ENCODE measurements at regions not wholly inside any gene's neighbourhood (a gene's known extent, or its start where the extent isn't known, plus 50 kb on each side); places are given as distances from the start of the nearest gene placed in this dataset.
A peak's percentile ranks its signal among the peaks of the same experiment; 100 is the strongest.

DNA sequence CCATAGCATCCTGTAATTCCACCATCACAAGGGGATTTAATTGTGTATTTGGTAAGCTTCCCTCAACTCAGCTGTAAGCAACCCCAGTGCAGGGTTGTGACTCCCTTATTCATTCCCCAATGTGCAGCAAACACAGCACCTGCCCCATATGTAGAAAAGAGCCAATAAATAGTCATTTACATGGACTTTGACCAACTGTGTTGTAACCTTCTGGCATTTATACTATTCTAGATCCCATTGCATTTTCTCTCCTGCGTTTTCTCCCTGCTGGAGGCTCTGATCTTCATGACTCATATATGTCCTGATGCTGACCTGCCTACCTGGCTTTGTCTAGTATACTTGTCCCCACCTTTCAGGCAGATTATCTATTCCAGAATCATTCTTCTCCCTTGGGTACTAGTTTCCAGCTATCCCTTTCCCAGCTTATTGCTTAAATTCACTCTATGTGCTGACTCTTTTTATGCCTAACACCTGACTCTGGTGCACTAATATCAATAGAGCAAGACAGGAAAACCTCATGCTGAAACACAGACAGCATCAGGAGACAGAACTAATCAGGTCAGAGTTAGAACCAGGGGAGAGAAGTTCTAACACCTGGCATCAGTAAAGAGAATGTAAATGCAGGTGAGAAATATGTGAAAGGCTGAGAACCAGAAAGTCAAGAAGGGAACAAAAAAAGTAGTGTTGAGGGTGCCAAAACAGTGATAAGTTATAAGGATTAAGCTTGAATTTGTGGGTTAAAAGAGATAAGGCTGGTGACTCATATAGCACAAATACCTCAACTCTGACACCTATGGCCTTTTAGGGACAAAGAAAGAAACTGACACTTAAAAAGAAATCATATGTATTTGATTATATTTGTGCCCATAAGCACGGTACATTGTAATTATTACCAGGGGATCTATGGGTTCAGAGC lies 402.7 kb downstream of the IPMK start:
- no peak for DNase-seq

DNA sequence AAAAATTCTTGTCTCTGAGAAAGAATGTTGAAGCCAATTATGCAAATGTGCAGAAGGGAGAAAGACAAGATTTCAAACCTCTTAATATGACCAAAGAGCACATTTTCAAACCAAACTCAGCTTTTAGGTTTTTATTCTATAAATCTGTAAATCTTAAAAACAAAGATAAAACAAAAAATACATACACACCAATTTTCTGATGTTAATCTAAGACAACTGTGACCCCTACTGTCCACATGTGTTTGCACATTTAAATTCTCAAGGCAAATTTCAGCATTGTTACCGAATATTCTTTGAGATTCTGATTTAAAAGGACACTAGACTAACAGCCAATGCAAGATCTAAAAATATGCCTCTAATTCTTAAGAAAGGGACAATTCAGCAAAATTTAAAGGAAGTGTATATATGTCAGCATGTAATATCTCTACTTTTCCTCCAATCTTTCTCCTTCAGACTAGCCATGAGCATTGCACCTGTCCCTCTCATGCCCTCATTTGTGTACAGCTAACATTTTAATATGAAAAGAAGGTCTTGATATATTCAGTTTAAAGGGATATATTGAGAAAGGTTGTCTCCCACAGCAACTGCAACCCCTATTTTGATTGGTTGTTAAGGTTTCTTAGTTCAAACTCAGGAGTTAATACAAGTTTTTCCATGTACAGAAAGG lies 417.9 kb downstream of the IPMK start:
- no peak for DNase-seq

DNA sequence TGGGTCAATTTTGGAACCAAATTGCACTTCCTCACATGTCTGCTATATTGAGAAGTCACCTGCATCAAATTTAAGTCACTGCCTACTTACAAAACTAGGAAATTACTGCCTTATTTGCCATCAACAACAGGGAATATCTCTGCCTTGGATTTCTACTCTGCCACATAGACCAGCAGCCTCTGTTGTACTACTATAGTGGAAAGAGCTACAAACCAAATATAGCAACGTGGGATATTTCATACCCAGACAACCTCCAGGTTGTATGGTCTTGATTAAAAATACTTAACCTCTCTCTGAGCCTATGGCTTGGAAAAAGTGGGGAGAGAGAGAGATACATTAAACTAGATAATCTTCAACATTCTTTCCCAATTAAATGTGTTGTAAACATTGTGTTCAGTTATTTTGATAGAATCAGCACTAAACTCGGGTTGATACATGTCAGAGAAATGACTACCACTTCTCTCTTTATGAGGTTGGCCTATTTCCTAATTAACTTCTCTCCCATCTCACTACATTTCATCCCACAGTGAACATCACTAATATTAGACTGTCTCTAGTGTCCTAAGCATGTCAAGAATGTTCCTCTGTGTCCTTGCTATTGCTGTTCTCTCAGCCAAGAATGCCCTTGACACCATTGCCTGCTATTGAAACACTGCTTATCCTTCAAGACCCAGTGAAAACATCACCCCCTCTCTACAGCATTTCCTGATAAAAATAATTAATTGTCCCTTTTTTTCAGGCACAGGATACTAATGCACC lies 421.2 kb downstream of the IPMK start:
- DNase-seq = no peak

DNA sequence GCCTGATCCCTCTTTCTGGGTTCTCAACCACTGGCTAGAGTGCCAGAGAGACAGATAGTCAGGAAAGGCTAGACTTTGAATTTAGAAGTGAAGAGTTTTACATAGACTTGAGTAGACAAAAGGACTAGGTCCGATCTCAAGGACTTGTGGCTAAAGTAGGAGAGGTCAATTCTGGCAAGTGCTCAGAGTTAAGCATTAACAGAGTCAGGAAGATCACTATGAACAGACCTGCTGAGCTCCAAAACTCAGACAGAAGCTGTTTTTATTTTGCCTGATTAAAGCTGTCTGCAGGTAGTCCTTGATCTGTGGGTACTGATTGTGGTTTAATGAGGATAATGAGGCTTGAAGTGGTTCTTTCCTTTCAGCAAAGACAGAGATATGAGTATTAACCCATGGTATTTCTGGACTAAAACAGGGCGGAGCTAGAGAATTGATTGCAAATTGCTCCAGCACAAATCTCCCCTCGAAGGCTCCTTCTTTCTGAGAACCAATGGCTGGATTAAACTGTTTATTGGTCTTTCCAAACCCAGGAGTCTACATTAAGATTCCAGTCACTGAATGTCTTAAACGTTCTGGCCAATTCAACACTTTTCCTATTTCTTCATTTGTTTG lies 423.2 kb downstream of the IPMK start:
- no peak for DNase-seq

DNA sequence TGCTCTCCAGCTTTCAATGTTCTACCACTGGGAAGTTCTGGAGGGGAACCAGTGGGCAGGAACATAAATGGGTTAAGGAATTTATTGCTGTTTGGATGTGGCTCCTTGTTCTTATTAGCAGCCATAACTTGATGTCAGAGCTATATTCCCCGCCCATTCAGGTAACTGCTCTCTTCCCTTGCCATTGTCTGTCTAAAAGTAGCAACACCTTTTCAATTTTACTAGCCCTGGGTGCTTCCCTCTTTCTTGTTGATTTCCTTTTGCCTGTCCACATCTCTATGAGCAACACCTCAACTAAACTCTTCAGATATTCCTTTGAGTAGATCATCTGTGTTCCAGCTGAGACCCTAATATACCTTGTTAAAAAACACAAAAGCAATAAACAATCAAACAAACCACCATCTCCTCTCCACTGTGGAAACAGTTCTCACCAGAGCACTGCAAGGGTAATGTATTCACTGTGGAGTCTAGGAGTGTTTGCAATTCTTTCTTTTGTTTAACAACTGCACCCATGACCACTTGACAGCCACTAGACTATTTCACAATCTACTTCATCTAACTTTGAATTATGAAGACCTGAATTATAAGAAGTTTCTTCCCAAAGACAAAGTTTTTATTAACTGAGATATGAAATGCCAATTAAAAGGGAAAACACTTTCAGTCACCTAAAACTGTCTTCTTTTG lies 436.7 kb downstream of the IPMK start:
- DNase-seq = no peak

DNA sequence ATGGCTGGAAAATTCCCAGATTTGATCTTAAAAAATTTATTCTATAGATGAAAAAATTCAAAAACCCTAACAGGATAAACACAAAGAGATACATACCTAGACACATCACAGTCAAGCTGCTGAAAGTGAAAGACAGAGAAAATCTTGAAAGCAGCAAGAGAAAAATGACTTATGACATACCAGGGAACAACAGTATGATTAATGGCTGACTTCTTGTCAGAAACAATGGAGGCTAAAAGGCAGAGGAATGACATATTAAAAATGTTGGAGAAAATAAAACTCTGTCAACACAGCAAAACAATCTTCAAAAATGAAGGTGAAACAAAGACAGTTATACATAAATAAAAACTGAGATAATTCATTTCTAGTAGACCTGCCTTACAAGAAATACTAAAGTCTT lies 442.7 kb downstream of the IPMK start:
- no peak for DNase-seq

DNA sequence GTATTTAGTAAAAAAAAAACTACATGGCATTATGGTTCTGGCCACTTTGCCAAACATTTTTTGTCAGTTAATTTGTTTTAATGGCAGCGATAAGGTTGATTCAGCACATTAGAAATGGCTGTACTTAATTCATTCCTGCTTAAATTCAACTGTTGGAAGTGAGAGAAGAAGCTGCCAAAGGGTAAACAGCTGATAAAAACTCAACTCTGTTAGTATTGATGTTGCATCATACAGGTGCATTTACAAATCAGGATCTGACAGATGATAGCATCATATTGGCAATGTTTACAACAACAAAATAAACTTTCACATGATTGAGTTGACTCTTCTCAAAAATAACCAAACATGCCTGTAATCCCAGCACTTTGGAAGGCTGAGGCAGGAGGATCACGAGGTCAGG lies 444.3 kb downstream of the IPMK start:
- DNase-seq = no peak

DNA sequence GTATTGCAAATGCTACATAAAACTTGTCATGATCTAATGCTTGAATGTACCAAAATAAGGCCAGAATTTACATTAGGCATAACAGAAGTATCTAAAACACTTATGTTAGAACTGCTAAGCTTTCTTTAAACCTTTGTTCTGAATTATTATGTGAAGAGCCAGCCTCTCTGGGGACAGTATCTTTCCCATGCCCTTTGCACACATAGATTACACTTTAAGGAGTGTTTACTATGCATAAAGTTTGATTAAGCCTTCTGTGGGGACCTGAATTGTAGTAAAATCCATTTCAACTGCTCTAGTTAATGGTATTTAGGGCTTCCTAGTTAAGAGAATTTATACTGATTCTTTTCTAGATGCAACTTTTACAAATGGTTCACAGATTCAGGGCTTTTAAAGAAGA lies 444.7 kb downstream of the IPMK start:
- DNase-seq = no peak

DNA sequence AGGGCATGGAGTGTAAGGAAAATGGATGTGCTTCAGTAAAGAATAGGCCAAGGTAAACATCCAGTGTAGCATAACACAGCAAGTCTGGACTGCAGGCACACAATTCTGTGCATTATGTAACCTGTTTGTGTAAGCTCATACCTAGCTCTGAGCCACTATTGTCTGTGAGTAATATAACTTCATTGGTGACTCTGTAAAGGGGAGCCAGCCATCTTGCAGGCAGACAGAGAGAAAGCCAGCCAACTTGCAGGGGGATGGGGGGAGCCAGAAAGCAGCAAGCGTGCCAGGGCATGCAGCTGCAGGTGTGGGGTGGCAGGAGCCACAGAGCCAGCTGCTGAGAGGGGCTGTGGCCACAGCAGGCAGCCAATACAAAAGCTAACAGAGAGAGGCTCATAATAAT lies 449.2 kb downstream of the IPMK start:
- no peak for DNase-seq

DNA sequence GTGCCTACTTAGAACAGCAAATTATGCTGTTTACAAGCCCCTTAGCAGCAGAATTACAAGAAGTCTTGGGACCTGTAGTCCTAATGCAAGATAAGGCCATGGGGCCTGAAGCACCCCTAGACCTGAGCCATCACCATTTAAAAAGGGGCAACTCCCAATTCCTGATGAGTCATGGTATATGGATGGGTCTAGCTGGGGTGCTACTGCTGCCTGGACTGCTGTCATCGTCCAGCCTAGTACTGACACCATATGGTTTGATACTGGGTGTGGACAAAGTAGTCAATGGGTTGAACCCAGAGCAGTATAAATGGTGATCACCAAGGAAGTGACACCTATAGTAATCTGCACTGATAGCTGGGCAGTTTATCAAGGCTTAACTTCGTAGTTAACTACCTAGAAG lies 450.0 kb downstream of the IPMK start:
- DNase-seq = no peak

DNA sequence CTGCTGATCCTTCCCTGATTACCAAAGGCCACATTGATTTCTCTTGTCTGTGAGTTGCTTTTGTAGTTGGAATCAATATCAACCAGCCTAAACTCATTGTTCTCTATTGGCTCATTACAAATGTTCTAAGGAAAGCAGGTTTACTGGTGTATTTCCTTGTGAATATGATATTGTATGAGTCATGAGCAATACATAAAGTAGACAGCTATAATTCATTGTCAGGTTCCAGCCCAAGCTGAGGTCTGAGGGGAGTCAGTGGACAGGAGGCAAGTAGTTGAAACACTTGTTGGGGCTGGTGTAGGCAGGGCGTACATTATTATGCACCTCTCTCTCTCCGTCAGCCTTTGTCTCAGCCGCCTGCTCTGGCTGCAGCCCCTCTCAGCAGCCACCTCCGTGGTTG lies 451.7 kb downstream of the IPMK start:
- DNase-seq = no peak

DNA sequence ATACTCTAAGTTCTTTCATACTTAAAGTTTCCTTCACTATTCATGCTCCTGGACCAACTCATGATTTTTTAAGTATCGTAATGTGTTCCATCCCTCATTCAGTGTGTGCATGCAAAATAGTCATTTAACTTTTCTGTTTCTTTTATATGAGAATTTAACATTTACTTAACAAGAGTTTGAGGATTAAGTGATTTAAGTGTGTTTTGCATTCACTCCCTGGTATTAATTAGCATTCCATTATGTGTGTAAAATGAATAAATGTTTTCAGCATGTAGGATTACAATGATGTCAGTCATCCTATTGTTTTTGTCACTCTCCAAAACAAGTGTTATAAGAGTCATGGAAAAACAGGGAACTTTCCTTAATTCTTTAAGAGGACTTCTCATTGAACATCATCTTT lies 457.7 kb downstream of the IPMK start:
- no peak for DNase-seq

DNA sequence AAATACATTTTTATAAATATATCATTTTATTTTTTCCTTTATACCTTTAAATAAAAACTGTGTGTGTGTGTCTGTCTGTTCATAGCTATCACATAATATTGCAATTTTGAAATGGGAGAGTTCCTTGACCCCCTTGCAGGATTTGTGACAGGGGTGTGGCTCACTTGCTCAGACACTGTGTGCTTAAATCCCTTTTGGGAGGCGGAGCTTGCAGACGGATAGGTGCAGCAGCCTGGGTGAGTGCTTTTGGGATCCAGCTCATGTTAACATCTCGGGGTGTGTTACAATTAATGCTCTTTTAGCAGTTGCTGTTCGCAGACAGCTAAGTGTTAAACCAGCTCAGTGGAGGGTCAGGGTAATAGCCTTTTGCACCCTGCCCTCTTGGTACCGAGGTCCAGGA lies 459.8 kb downstream of the IPMK start:
- no peak for DNase-seq

DNA sequence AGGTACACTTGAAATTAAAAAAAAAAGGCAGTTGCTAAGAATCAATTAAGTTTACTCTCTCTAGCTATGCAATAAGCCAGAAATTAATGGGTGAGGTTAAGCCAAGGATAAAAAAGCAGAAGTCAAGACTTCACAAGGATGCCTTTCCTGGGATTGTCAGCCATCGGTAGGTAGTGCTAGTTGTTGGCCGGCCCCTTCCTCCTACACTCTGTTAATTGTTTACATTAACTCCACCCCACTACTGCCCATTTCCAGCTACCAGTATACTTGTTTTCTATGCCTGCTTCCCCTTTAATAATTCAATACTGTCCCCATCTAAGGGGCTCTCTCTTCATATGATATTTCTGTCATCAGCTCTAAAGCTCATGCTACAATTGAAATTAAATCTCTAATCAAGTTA lies 461.0 kb downstream of the IPMK start:
- DNase-seq = no peak

DNA sequence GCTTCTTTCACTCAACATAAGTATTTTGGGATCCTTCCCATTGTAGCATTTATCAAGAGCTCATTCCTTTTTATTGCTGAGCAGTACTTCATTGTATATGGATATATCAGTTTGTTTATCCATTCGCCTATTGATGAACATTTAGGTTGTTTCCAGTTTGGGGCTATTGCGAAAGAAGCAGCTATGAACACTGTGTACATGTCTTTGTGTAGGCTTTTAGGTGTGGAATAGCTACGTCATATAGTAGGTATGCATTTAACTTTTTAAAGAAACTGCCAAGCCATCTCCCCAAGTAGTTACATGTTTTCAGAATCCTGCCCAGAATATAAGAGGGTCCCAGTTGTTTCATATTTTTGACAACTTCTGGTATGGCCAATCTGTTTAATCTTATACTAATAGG lies 468.1 kb downstream of the IPMK start:
- DNase-seq = no peak

DNA sequence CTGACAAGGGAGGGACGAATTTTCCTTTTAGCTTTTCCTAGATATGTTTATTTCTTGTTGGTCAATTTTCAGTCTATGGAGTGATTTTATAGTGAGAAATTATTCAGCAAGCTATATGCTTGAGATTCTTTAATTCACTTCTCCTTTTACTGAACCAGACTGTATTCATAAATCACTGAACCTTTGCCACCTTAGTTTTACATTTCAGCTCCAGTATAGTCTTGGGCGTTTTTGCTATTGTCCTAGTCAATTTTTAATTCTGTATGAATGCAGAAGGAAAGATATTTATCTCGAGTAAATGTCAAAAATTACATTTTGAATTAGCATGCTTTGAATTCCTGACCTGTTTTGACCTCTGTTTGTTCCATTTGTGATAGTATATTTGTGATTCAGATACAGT lies 468.9 kb downstream of the IPMK start:
- DNase-seq = no peak

DNA sequence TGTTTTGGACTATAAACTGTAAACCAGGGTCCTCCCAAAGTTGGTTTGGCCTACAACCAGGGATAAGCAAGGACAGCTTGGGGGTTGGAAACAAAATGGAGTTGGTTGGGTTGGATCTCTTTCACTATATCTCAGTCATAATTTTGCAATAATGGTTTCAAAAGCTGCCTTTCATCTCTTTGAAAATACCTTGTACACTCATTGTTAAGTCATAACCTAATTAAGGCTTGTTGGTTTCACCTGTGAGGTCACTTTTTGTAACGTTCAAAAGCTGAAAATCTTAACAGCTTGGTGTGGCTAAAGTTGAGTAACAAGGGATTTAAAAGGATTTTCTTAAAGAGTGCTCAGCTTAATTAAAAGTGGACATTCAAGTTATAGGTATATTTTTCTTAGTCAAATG lies 476.1 kb downstream of the IPMK start:
- DNase-seq = no peak

DNA sequence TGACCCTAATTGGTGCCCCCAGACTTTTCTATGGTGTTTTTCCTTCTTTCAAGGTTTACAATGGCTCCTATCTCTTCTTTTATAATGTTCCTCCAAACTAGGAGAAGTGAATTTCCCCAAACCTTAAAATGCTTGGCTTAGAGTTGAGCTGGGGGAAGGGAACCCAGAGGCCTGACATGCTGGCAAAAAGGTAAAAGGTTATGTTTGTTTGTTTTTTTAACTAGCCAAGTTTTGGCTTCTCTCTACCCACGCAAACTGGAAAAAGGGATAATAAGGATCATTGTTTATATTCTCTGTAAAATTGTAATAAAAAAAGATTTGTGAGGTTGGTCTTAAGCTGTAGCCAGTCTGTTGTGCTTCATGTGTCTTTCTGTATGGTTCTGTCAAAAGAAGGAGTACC lies 477.0 kb downstream of the IPMK start:
- DNase-seq = no peak

DNA sequence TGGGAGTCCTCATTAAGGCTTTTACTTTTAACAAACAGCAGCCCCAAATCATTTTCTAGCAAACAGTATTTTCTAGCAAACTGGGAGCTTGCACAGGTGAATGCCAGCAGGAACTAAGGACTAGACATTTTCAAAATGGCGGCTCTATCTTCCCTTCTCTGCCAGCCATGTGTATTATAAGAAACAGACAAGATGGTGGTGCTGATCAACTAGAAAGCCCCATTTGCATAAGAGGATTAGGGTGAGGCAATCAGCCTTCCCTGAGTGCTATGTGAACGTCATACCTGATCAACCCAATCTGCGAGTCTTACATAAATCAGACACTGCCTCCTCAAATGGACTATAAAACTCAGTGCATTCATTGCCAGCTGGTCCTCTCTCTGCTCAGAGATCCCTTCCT lies 479.6 kb downstream of the IPMK start:
- no peak for DNase-seq

DNA sequence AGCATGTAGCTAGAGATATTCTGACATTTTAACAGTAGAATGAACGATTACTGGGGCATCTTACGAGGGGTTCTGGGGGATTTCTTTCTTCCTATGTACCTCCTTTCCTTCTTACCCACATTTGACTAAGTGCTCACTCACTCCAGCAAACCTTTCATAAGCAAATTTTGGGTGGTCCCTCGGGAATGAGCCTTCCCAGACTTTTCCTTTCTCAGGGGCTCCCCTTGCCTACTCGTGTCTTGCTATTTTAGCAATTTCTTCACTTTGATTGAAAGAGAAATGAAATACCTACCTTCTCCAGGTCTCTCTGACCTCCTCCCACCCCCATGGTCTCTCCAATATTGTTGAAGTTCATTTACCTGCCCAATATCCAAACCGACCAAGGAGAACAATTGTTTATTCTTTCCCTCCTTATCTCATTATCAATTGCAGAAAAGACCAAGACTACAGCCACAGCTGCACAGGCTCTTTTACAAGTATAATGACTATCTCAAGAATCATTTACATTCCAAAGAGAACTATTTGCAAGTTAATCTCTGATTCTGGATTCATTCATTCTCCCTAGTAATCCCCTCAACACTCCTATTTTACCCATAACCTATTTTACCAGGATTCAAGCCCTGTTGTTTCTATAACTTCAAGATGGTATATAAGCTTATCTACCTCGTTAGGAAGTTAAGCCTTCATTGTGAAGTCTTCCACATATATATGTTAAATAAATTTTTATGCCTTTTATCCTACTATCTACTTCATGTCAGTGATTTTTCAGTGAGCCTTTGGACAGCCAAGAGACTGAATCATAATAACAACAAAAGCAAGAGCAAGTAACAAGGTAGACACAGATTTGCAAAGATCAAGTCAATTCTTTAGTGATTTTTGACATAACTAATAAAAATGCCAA lies 480.6 kb downstream of the IPMK start:
- no peak for DNase-seq

DNA sequence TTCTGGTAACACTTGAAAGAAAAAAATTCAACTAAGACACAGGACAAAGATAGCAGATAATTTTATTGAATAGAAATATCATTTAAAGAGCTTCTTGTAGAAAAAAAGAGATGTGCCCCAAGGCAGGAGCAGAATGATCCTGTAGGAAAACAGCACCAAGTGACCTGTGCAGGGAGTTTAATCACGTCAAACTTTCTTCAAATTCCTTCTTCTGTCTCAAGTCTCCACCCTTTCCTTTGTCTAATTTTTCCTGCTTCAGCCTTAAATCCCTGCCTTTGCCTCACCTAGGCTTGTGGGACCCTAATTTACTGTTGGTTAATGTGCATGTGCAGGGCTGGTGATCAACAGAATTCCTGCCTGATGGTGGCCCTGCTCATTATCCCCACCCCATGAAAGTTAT lies 481.4 kb downstream of the IPMK start:
- no peak for DNase-seq

DNA sequence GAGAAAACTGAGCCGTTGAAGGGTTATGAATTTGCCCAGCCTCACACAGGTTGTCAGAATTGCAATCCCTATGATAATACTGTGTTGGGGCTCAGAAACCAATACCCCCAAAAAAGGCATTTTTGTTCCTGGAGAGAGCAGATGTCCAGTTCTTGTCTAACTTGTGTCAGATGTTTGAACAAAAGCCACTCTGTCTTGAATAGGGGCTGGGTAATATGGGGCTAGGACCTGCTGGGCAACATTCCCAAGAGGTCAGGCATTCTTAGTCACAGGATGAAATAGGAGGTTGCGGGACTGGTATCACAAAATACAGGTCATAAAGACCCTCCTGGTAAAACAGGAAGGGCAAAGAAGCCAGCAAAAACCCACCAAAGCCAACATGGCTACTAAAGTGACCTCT lies 482.1 kb downstream of the IPMK start:
- peak; percentile 90 for DNase-seq

All from islet precursor cell (in vitro differentiated cells).